Osteoblast (primary cell): ENCODE measurements at regions not wholly inside any gene's neighbourhood (a gene's known extent, or its start where the extent isn't known, plus 50 kb on each side); places are given as distances from the start of the nearest gene placed in this dataset.

Experiments
- DNase-seq: peaks from one replicate; pipeline ENCODE4 v3.0.0; 2011; ENCODE audit warnings: low spot score, mixed read lengths; ENCODE audit not compliant: insufficient read length; ENCODE audit errors: missing footprints
- H2AFZ ChIP-seq: 2 replicates; pipeline ENCODE4 v1.6.0; 2011; ENCODE audit warnings: mild to moderate bottlenecking, low read length
- H3K27ac ChIP-seq: 2 replicates; pipeline ENCODE4 v1.5.1; 2011; ENCODE audit warnings: mild to moderate bottlenecking, low read depth, low read length, moderate library complexity
- H3K27me3 ChIP-seq: 2 replicates; pipeline ENCODE4 v1.6.0; 2012; ENCODE audit warnings: mild to moderate bottlenecking, control low read depth, inconsistent platforms, low read length, moderate library complexity; ENCODE audit not compliant: insufficient read depth
- H3K36me3 ChIP-seq: 2 replicates; pipeline ENCODE4 v1.5.1; 2011; ENCODE audit warnings: mild to moderate bottlenecking, low read length, control low read depth, moderate library complexity; ENCODE audit not compliant: insufficient read depth
- H3K4me1 ChIP-seq: 2 replicates; pipeline ENCODE4 v1.5.1; 2011; ENCODE audit warnings: mild to moderate bottlenecking, low read length, control low read depth, moderate library complexity; ENCODE audit not compliant: insufficient read depth
- H3K4me2 ChIP-seq: 2 replicates; pipeline ENCODE4 v1.6.0; 2011; ENCODE audit warnings: mild to moderate bottlenecking, low read length; ENCODE audit not compliant: insufficient read depth
- H3K4me3 ChIP-seq: fragments of 200-600 bp; sonication (generic); 3 replicates; pipeline ENCODE4 v1.5.1; 2012; ENCODE audit warnings: mild to moderate bottlenecking, low read length, inconsistent platforms; ENCODE audit not compliant: insufficient read depth
- H3K79me2 ChIP-seq: 2 replicates; pipeline ENCODE4 v1.6.0; 2012; ENCODE audit warnings: mild to moderate bottlenecking, low read length, control low read depth, inconsistent platforms; ENCODE audit not compliant: insufficient read depth
- H3K9me3 ChIP-seq: 2 replicates; pipeline ENCODE4 v1.5.1; 2011; ENCODE audit warnings: low read depth, low read length, control low read depth
- H4K20me1 ChIP-seq: 2 replicates; pipeline ENCODE4 v1.6.0; 2012; ENCODE audit warnings: mild to moderate bottlenecking, low read length, control low read depth; ENCODE audit not compliant: insufficient read depth
- CTCF ChIP-seq: IDR thresholded peaks from 2 replicates; pipeline ENCODE4 v1.5.1; 2011; ENCODE audit warnings: mild to moderate bottlenecking, low read depth, low read length, moderate library complexity; ENCODE audit errors: extremely low read depth

- H3K36me3 ChIP-seq: no peaks in the 10 kb centered on the region
- H3K4me3 ChIP-seq: no peak overlapping the region
- no peak overlapping the region for H3K4me2 ChIP-seq
- DNase-seq: no peak
- H4K20me1 ChIP-seq: no peaks in the 10 kb centered on the region
- no peaks in the 10 kb centered on the region for H3K79me2 ChIP-seq
- H3K9me3 ChIP-seq: no peaks in the 10 kb centered on the region
- no peak overlapping the region for H3K27ac ChIP-seq
- H2AFZ ChIP-seq: no peak overlapping the region
- no peaks in the 10 kb centered on the region for H3K4me1 ChIP-seq
- H3K27me3 ChIP-seq: peaks cover 5% of the 10 kb centered on the region
- TF ChIP-seq CTCF: no peak
Measured at GRCh38 chr6:156617941-156618340, 159.2 kb upstream of the ARID1B start.

GRCh38 chr6:156617376-156617775 lies 159.8 kb upstream of the ARID1B start:
- Histone ChIP-seq H3K79me2 (no peaks in the 10 kb centered on the region), H4K20me1 (no peaks in the 10 kb centered on the region), H3K4me3 (no peak overlapping the region), H2AFZ (no peak overlapping the region), H3K4me1 (no peaks in the 10 kb centered on the region), H3K4me2 (no peak overlapping the region), H3K9me3 (no peaks in the 10 kb centered on the region), H3K27me3 (peaks cover 5% of the 10 kb centered on the region), H3K36me3 (no peaks in the 10 kb centered on the region), H3K27ac (no peak overlapping the region)
- no peak for TF ChIP-seq CTCF
- DNase-seq: no peak

- Histone ChIP-seq H4K20me1 (no peaks in the 10 kb centered on the region), H3K4me1 (no peaks in the 10 kb centered on the region), H3K27ac (no peak overlapping the region), H3K9me3 (no peaks in the 10 kb centered on the region), H3K4me2 (no peak overlapping the region), H2AFZ (no peak overlapping the region), H3K27me3 (peaks cover 5% of the 10 kb centered on the region), H3K4me3 (no peak overlapping the region), H3K79me2 (no peaks in the 10 kb centered on the region), H3K36me3 (no peaks in the 10 kb centered on the region)
- no peak for TF ChIP-seq CTCF
- DNase-seq: no peak
Measured at GRCh38 chr6:156616495-156616894, 160.7 kb upstream of the ARID1B start.

- H3K9me3 ChIP-seq: no peaks in the 10 kb centered on the region
- H3K4me3 ChIP-seq: no peak overlapping the region
- no peaks in the 10 kb centered on the region for H3K36me3 ChIP-seq
- H3K4me1 ChIP-seq: no peaks in the 10 kb centered on the region
- H3K79me2 ChIP-seq: no peaks in the 10 kb centered on the region
- H3K4me2 ChIP-seq: no peak overlapping the region
- DNase-seq: no peak
- no peak overlapping the region for H2AFZ ChIP-seq
- TF ChIP-seq CTCF: no peak
- no peaks in the 10 kb centered on the region for H4K20me1 ChIP-seq
- H3K27ac ChIP-seq: no peak overlapping the region
- peaks cover 5% of the 10 kb centered on the region for H3K27me3 ChIP-seq
Measured at GRCh38 chr6:156613996-156614395, 163.2 kb upstream of the ARID1B start.
